K562 (cell line): ENCODE measurements at regions not wholly inside any gene's neighbourhood (a gene's known extent, or its start where the extent isn't known, plus 50 kb on each side); places are given as distances from the start of the nearest gene placed in this dataset.

Experiments
- ATAC-seq: fragments of 200-7000 bp; cut with Tn5 transposase; 3 replicates; pipeline ENCODE4 v1.9.1; 2020; ENCODE audit warnings: moderate library complexity
- BruUV-seq: library from RNA; stranded (reverse); fragments of 400-500 nt; replicated peaks from 2 replicates; lab custom pipeline; 2021; lab: Mats Ljungman, UMichigan
- CTCF ChIA-PET: fragments of 300-600 bp; formaldehyde crosslinking; extraction: SDS; loops from one replicate; lab custom pipeline; 2021; ENCODE audit warnings: low intra/inter-chr PET ratio; lab: Yijun Ruan, JAX
- POLR2A ChIA-PET: fragments of 300-600, 350-650 bp; sonication (Branson Sonifier 250); formaldehyde crosslinking; extraction: SDS; loops from one replicate; lab custom pipeline; 2021; ENCODE audit warnings: antibody characterized with exemption, inconsistent platforms; lab: Yijun Ruan, JAX
- DNase-seq, 4 experiments: peaks; one replicate each; pipeline versions ENCODE4 v3.0.0 to v3.0.0-alpha.2; 2011 to 2018; ENCODE audit warnings: low spot score in 3 of 4, mixed read lengths in 3 of 4; ENCODE audit errors: extremely low read depth in 1 of 4
- FAIRE-seq: peaks from 2 replicates; lab custom pipeline; 2011; peaks lifted over from hg19 to GRCh38; lab: Jason Lieb, UNC
- H2AFZ ChIP-seq: 2 replicates; pipeline ENCODE4 v1.6.0; 2011; ENCODE audit warnings: low read depth, low read length, control low read depth, inconsistent platforms
- H3K27ac ChIP-seq: fragments of 200-600 bp; 3 replicates; pipeline ENCODE4 v1.8.0; 2011; ENCODE audit warnings: low read depth, mild to moderate bottlenecking, control low read depth, inconsistent platforms, low read length, moderate library complexity, mixed read lengths; ENCODE audit errors: extremely low read depth
- H3K27me3 ChIP-seq, 2 experiments: fragments of 300-600 bp in 1 of 2; 2 replicates in 1 of 2; 3 replicates in 1 of 2; pipeline versions ENCODE4 v1.6.0 to v1.8.0; 2011; ENCODE audit warnings: inconsistent platforms in 2 of 2, low read length in 2 of 2, mild to moderate bottlenecking in 1 of 2, mixed read lengths in 1 of 2, moderate library complexity in 1 of 2; ENCODE audit not compliant: control insufficient read depth in 2 of 2, insufficient read depth in 2 of 2
- H3K36me3 ChIP-seq: fragments of 300-600 bp; 3 replicates; pipeline ENCODE4 v1.8.0; 2011; ENCODE audit warnings: mild to moderate bottlenecking, low read length, inconsistent platforms; ENCODE audit not compliant: control insufficient read depth, insufficient read depth
- H3K4me1 ChIP-seq, 2 experiments: fragments of 200-600 bp in 1 of 2; replicated peaks in 1 of 2; 2 replicates in 1 of 2; 3 replicates in 1 of 2; pipeline versions ENCODE4 v1.5.1 to v1.8.0; 2011; ENCODE audit warnings: inconsistent platforms in 2 of 2, low read length in 2 of 2, mild to moderate bottlenecking in 1 of 2, mixed read lengths in 1 of 2, moderate library complexity in 1 of 2; ENCODE audit not compliant: control insufficient read depth in 2 of 2, insufficient read depth in 2 of 2
- H3K4me2 ChIP-seq: 2 replicates; pipeline ENCODE4 v1.6.1; 2011; ENCODE audit warnings: low read length, control low read depth, inconsistent platforms, mixed read lengths; ENCODE audit not compliant: insufficient read depth
- H3K4me3 ChIP-seq: fragments of 200-600 bp; sonication (generic), shearing (Covaris generic); 2 replicates; pipeline ENCODE4 v1.5.1; 2016; ENCODE audit warnings: control low read depth, inconsistent platforms
- H3K79me2 ChIP-seq: fragments of 200-600 bp; 3 replicates; pipeline ENCODE4 v1.8.0; 2011; ENCODE audit warnings: low read length, inconsistent platforms; ENCODE audit not compliant: control insufficient read depth, insufficient read depth
- H3K9ac ChIP-seq, 2 experiments: 2 replicates each; pipeline versions ENCODE4 v1.6.0 to v1.6.1; 2011; ENCODE audit warnings: low read depth in 2 of 2, low read length in 2 of 2, control low read depth in 1 of 2, inconsistent platforms in 1 of 2, mild to moderate bottlenecking in 1 of 2, mixed read lengths in 1 of 2; ENCODE audit not compliant: insufficient read depth in 1 of 2
- H3K9me1 ChIP-seq: one replicate; pipeline ENCODE4 v1.6.0; 2011; ENCODE audit warnings: inconsistent platforms, mild to moderate bottlenecking, low read length, moderate library complexity; ENCODE audit not compliant: control insufficient read depth, insufficient read depth
- H3K9me3 ChIP-seq: replicated peaks from 2 replicates; pipeline ENCODE4 v1.5.1; 2011; ENCODE audit warnings: low read depth, low read length, inconsistent platforms; ENCODE audit not compliant: control insufficient read depth, insufficient read depth
- H4K20me1 ChIP-seq: replicated peaks from 2 replicates; pipeline ENCODE4 v1.6.1; 2011; ENCODE audit warnings: low read length, inconsistent platforms, mixed read lengths; ENCODE audit not compliant: control insufficient read depth, insufficient read depth
- EHMT2 ChIP-seq: fragments of 450-650 bp; IDR thresholded peaks from 2 replicates; pipeline ENCODE4 v1.6.1; 2018; ENCODE audit warnings: antibody characterized with exemption
- ELF2 ChIP-seq: fragments of 250-450 bp; sonication (Bioruptor Pico); IDR thresholded peaks from 2 replicates; pipeline ENCODE4 v1.5.0; 2021; ENCODE audit warnings: mild to moderate bottlenecking
- ERF ChIP-seq: fragments of 450-650 bp; formaldehyde crosslinking; IDR thresholded peaks from 2 replicates; pipeline ENCODE4 v1.4.0; 2020; ENCODE audit warnings: mild to moderate bottlenecking, mixed read lengths
- NR4A1 ChIP-seq, 2 experiments: fragments of 250-450 bp in 1 of 2; fragments of 450-650 bp in 1 of 2; sonication (Bioruptor Pico) in 1 of 2; IDR thresholded peaks; 2 replicates each; pipeline versions ENCODE4 v1.4.0 to v1.6.1; 2016 to 2020; ENCODE audit warnings: mild to moderate bottlenecking in 2 of 2, missing compliant biosample characterization in 1 of 2, missing genetic modification characterization in 1 of 2, moderate library complexity in 1 of 2
- PHF21A ChIP-seq: fragments of 450-650 bp; IDR thresholded peaks from 2 replicates; pipeline ENCODE4 v1.6.1; 2017; ENCODE audit warnings: low read depth, borderline replicate concordance
- SMARCB1 ChIP-seq: IDR thresholded peaks from 2 replicates; pipeline ENCODE4 v1.6.1; 2011; ENCODE audit warnings: improper control_type of control experiment, low read depth; ENCODE audit not compliant: insufficient read length
- SP1 ChIP-seq: sonication (generic); formaldehyde crosslinking; IDR thresholded peaks from 2 replicates; pipeline ENCODE4 v1.8.1; 2022; ENCODE audit warnings: mild to moderate bottlenecking, missing genetic modification reagents
- TAF1 ChIP-seq: IDR thresholded peaks from 2 replicates; pipeline ENCODE4 v1.6.1; 2011; ENCODE audit warnings: mild to moderate bottlenecking, low read length, moderate library complexity; ENCODE audit not compliant: insufficient read depth, control insufficient read depth, severe bottlenecking; ENCODE audit errors: extremely low read depth
- ZC3H4 ChIP-seq: sonication (generic); formaldehyde crosslinking; IDR thresholded peaks from 2 replicates; pipeline ENCODE4 v1.9.0; 2021; ENCODE audit warnings: missing genetic modification reagents, borderline replicate concordance
- WGBS: fragments of 100-300 bp; shearing (Covaris generic); methylation state at CpG from one replicate; pipeline ENCODE4 v1.1.6; 2016; ENCODE audit warnings: low coverage, mixed read lengths; ENCODE audit not compliant: insufficient coverage; ENCODE audit errors: missing lambda C conversion rate; 5-methylcytosine and 5-hydroxymethylcytosine counted together
- in situ Hi-C: fragments of 300-500 bp; cut with MboI; formaldehyde crosslinking; loops from 4 replicates; pipeline ENCODE4 v1.15.0; 2018; ENCODE audit warnings: inconsistent platforms, mixed read lengths
- intact Hi-C: fragments of 100-400 bp; cut with micrococcal nuclease; formaldehyde crosslinking; loops from 2 replicates; pipeline ENCODE4 v1.14.2; 2022
- TF ChIP-seq, protein P1 (sequence below): sonication (generic); formaldehyde crosslinking; IDR thresholded peaks from 2 replicates; pipeline ENCODE4 v1.8.0; 2022; ENCODE audit warnings: missing genetic modification reagents, mild to moderate bottlenecking, borderline replicate concordance
- TF ChIP-seq, protein P2 (sequence below): sonication (generic); formaldehyde crosslinking; IDR thresholded peaks from 2 replicates; pipeline ENCODE4 v1.4.0; 2020; ENCODE audit warnings: mild to moderate bottlenecking, missing genetic modification reagents

DNA sequence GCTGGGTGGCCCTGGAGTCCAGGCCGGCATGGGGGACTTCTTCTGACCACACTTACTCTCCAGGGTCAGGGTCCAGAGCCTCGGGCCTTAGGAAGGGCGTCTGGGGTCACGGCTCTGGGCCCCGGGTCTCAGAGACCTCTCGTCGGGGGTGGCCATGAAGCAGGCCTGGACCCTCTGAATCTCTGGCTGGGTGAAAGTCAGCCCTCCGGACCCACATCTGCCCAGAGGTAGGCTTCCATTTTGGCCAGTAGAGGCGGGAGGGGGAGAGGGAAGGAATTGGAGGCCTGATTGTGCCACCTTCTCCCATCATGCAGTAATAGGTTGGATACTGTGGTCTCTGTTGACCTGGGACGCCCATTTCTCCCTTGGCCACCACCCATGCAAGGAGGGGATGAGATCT is 125.3 kb upstream of the GPC1 start:
- Histone ChIP-seq H3K9ac (no peak overlapping the region), H2AFZ (no peak overlapping the region), H3K27me3 (peaks cover 4 to 41% of the 10 kb centered on the region in 2 experiments; a peak in 3 of 5 replicates), H3K27ac (no peak overlapping the region), H4K20me1 (no peaks in the 10 kb centered on the region), H3K79me2 (no peaks in the 10 kb centered on the region), H3K4me3 (no peak overlapping the region), H3K4me1 (no peaks in the 10 kb centered on the region), H3K9me3 (no peaks in the 10 kb centered on the region), H3K4me2 (no peak overlapping the region), H3K36me3 (no peaks in the 10 kb centered on the region), H3K9me1 (no peaks in the 10 kb centered on the region)
- intact Hi-C loops, result no loop called here
- BruUV-seq, result no TSS peak
- DNase-seq (no peak), ATAC-seq (no peak), FAIRE-seq (no peak)
- WGBS, result 0% methylated on average over 5 of the region's 10 CpGs
- CTCF ChIA-PET, result no interaction called here
- POLR2A ChIA-PET, result interaction anchor here (0.6 kb wide), 1 partner anchor 218 kb away, joined by 3 read pairs; no protein-coding TSS in a partner anchor
- in situ Hi-C loops, result no loop called here
- TF ChIP-seq TAF1 (no peak), EHMT2 (no peak), ELF2 (CRISPR knock-in tag) (no peak)

DNA sequence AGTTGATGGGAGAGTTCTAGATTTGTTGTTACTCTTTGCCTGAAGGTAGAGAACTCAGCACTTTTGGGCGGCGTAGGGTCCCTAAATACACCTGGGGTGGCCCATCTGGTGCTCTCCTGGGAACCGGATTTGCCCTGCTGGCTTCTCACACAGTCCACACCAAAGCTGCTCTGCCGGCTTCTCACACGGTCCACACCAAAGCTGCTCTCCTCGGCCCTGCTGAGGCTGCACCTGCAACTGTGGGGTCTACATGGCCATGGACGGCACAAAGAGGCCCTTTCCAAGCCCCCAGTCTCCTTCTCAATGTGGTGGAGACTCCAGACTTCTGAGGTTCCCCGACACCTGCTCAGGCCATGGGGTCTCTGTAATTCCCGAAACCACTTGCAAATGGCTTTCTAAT is 124.8 kb upstream of the GPC1 start:
- Histone ChIP-seq H3K27ac (no peak overlapping the region), H3K9me3 (no peaks in the 10 kb centered on the region), H3K36me3 (no peaks in the 10 kb centered on the region), H3K79me2 (no peaks in the 10 kb centered on the region), H3K9ac (no peak overlapping the region), H3K4me1 (no peaks in the 10 kb centered on the region), H3K27me3 (peaks cover 4 to 36% of the 10 kb centered on the region in 2 experiments; a peak in 3 of 5 replicates), H3K9me1 (no peaks in the 10 kb centered on the region), H4K20me1 (no peaks in the 10 kb centered on the region), H2AFZ (no peak overlapping the region), H3K4me3 (no peak overlapping the region), H3K4me2 (no peak overlapping the region)
- FAIRE-seq, result no peak
- no TSS peak for BruUV-seq
- no peak for DNase-seq
- WGBS, result 0% methylated on average over 9 of the region's 9 CpGs
- no peak for TF ChIP-seq SP1
- TF ChIP-seq, protein P1, sequence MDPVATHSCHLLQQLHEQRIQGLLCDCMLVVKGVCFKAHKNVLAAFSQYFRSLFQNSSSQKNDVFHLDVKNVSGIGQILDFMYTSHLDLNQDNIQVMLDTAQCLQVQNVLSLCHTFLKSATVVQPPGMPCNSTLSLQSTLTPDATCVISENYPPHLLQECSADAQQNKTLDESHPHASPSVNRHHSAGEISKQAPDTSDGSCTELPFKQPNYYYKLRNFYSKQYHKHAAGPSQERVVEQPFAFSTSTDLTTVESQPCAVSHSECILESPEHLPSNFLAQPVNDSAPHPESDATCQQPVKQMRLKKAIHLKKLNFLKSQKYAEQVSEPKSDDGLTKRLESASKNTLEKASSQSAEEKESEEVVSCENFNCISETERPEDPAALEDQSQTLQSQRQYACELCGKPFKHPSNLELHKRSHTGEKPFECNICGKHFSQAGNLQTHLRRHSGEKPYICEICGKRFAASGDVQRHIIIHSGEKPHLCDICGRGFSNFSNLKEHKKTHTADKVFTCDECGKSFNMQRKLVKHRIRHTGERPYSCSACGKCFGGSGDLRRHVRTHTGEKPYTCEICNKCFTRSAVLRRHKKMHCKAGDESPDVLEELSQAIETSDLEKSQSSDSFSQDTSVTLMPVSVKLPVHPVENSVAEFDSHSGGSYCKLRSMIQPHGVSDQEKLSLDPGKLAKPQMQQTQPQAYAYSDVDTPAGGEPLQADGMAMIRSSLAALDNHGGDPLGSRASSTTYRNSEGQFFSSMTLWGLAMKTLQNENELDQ (CRISPR knock-in tag), result no peak
- TF ChIP-seq SMARCB1, result no peak
- TF ChIP-seq, protein P2, sequence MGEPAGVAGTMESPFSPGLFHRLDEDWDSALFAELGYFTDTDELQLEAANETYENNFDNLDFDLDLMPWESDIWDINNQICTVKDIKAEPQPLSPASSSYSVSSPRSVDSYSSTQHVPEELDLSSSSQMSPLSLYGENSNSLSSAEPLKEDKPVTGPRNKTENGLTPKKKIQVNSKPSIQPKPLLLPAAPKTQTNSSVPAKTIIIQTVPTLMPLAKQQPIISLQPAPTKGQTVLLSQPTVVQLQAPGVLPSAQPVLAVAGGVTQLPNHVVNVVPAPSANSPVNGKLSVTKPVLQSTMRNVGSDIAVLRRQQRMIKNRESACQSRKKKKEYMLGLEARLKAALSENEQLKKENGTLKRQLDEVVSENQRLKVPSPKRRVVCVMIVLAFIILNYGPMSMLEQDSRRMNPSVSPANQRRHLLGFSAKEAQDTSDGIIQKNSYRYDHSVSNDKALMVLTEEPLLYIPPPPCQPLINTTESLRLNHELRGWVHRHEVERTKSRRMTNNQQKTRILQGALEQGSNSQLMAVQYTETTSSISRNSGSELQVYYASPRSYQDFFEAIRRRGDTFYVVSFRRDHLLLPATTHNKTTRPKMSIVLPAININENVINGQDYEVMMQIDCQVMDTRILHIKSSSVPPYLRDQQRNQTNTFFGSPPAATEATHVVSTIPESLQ (CRISPR knock-in tag), result no peak
- TF ChIP-seq ERF (CRISPR knock-in tag), result no peak
- TF ChIP-seq PHF21A, result no peak
- TF ChIP-seq ZC3H4 (CRISPR knock-in tag), result no peak
- TF ChIP-seq NR4A1 (CRISPR knock-in tag; IDR thresholded peaks at IDR 0.05), result no peak
- TF ChIP-seq NR4A1 (tag; IDR thresholded peaks at IDR 0.05), result no peak
- POLR2A ChIA-PET, result interaction anchor here (0.6 kb wide), 1 partner anchor 218 kb away, joined by 3 read pairs; no protein-coding TSS in a partner anchor
- in situ Hi-C loops, result no loop called here
- intact Hi-C loops, result no loop called here
- no peak for ATAC-seq
- CTCF ChIA-PET, result no interaction called here
